ENCODE measurements at regions not wholly inside any gene's neighbourhood (a gene's known extent, or its start where the extent isn't known, plus 50 kb on each side); places are given as distances from the start of the nearest gene placed in this dataset.

- no peak for DNase-seq (ENCODE audit: low read depth in 2 of 2)
These were observed 949.7 kb upstream of the RBFOX1 start for GRCh38 chr16:6382924-6383459.

GRCh38 chr16:6381896-6382295 lies 950.7 kb upstream of the RBFOX1 start:
- H3K4me3 ChIP-seq (replicated peaks in 1 of 2; ENCODE audit: low read depth in 2 of 2, low read length in 2 of 2), result no peak overlapping the region
- no peak for TF ChIP-seq CTCF (IDR thresholded peaks at IDR 0.05; ENCODE audit: low read depth, low read length)
- no peak for DNase-seq (ENCODE audit: low read depth in 2 of 2)

More at GRCh38 chr16:6382924-6383459, 949.7 kb upstream of the RBFOX1 start:
- no peak for TF ChIP-seq CTCF (IDR thresholded peaks at IDR 0.05; ENCODE audit: low read depth, low read length)
- no peak overlapping the region for H3K4me3 ChIP-seq (replicated peaks in 1 of 2; ENCODE audit: low read depth in 2 of 2, low read length in 2 of 2)

DNA sequence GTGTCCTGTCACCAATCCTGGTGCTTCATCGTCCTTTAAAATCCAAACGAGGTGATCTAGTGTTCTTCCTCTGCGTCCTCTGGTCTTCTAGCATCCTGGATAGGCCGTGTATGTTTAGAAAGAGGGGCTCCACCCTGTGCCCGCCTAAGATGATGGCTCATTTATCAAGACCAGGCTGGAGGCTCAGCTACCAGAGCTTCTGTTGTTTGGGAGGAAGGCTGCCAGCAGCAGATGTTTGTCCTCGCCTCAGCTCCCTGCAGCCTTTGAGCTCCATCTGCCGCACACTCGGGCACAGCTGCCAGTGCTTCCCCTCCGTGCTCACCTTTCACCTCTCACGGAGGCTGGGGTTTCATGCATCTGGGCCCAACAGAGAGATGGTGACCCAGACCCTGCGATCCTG lies 954.7 kb upstream of the RBFOX1 start:
- no peak for DNase-seq (ENCODE audit: low read depth in 2 of 2)
- no peak overlapping the region for H3K4me3 ChIP-seq (replicated peaks in 1 of 2; ENCODE audit: low read depth in 2 of 2, low read length in 2 of 2)
- no peak for TF ChIP-seq CTCF (IDR thresholded peaks at IDR 0.05; ENCODE audit: low read depth, low read length)

- DNase-seq (ENCODE audit: low read depth in 2 of 2), result no peak
- H3K4me3 ChIP-seq (replicated peaks in 1 of 2; ENCODE audit: low read depth in 2 of 2, low read length in 2 of 2), result no peak overlapping the region
- no peak for TF ChIP-seq CTCF (IDR thresholded peaks at IDR 0.05; ENCODE audit: low read depth, low read length)
These were observed 957.1 kb upstream of the RBFOX1 start for GRCh38 chr16:6375465-6376075.

DNA sequence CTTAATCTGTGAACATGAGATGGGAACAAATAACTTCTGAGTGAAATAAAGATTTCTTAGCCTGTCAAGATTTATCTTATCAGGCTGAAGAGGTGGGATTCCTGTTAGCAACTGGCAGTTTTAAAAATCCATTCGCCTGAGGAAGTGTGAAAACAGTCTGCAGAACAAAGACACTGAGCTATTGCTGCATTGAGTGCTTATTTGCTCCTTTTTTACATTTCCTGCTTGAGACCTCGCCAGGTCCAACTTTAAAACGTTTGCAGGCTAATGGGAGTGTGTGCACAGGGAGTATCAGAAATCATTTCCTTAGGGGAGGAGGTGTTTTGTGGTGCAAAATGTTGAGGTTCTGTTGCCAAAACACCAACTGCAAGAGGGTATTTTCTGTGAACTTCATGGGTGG lies 957.8 kb upstream of the RBFOX1 start:
- DNase-seq (ENCODE audit: low read depth in 2 of 2), result no peak
- no peak overlapping the region for H3K4me3 ChIP-seq (replicated peaks in 1 of 2; ENCODE audit: low read depth in 2 of 2, low read length in 2 of 2)
- no peak for TF ChIP-seq CTCF (IDR thresholded peaks at IDR 0.05; ENCODE audit: low read depth, low read length)

DNA sequence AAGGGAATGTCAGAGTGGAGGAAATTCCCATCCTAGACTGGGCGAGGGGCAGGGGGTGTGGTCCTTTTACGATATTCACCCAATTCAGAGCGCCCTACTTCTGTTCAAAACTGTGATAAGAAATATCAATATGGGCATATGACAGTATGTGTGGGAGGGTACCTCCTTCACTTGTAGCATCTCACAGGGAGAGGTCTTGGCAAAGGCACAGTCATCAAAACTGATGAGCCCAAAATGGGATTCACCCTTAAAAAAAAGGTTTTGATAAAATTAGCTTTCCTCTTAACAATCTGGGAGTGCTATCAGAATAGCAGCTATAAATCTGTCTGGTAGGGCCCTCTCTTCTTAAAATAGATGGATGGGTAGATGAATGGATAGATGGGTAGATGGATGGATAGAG lies 967.8 kb upstream of the RBFOX1 start:
- DNase-seq (ENCODE audit: low read depth in 2 of 2), result no peak
- TF ChIP-seq CTCF (IDR thresholded peaks at IDR 0.05; ENCODE audit: low read depth, low read length), result no peak
- H3K4me3 ChIP-seq (replicated peaks in 1 of 2; ENCODE audit: low read depth in 2 of 2, low read length in 2 of 2), result no peak overlapping the region
